Muscle layer of duodenum (tissue), 2 donors: ENCODE measurements at regions not wholly inside any gene's neighbourhood (a gene's known extent, or its start where the extent isn't known, plus 50 kb on each side); places are given as distances from the start of the nearest gene placed in this dataset.

Experiments used
- H3K27ac ChIP-seq: one replicate; pipeline ENCODE4 v1.7.0; 2013; ENCODE audit warnings: mild to moderate bottlenecking, low read length
- H3K27me3 ChIP-seq: one replicate; pipeline ENCODE4 v1.7.0; 2013; ENCODE audit warnings: low read depth, mild to moderate bottlenecking, control low read depth, low read length
- H3K36me3 ChIP-seq, 2 donors: one replicate each; pipeline ENCODE4 v1.7.0; 2013; ENCODE audit warnings: low read length in 2 of 2, control low read depth in 1 of 2, mild to moderate bottlenecking in 1 of 2; ENCODE audit not compliant: insufficient read depth in 2 of 2, control insufficient read depth in 1 of 2
- H3K4me1 ChIP-seq, 2 donors: one replicate each; pipeline ENCODE4 v1.7.0; 2013; ENCODE audit warnings: low read length in 2 of 2, mild to moderate bottlenecking in 2 of 2, control low read depth in 1 of 2, moderate library complexity in 1 of 2; ENCODE audit not compliant: insufficient read depth in 2 of 2, control insufficient read depth in 1 of 2
- H3K4me3 ChIP-seq, 2 donors: one replicate each; pipeline ENCODE4 v1.7.0; 2013; ENCODE audit warnings: low read length in 2 of 2, low read depth in 1 of 2, mild to moderate bottlenecking in 1 of 2
- H3K9me3 ChIP-seq, 2 donors: one replicate each; pipeline ENCODE4 v1.7.0; 2013; ENCODE audit warnings: low read length in 2 of 2, control low read depth in 1 of 2, mild to moderate bottlenecking in 1 of 2; ENCODE audit not compliant: control insufficient read depth in 1 of 2
- donor health status: healthy.

DNA sequence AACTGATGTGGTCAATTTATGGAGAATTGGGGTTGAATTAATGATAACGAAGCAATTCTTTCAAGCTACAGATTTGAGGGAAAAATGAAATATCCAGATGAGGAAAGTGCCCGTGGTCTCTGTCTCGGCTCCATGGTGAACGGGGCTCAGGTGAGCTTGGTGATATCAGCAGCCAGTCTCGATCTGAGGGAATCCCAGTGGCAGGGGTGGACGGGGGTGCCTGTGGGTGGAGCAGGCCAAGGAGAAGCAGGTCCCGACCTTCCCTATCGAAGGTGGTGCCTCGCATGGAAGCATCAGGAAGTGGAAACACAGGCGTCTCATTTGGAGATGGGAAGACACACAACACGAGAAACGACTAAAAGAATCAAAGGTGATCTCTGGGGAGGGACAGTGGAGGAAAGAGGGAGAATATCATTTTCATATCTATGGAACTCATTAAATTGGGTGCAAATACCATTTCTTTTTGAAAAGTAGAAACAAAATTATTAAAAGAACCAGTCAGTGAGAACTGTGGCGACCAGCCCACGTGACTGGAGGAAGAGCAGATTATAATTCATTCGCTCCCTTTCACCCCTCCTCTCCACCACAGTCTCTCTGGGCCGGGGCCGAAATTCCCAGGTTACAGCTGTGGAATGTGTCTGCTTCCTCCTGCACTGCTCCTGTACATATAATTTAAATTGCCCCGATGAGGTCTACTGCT lies 354.3 kb upstream of the SFSWAP start:
- Histone ChIP-seq H3K27ac (no peak overlapping the region), H3K4me1 (no peaks in the 10 kb centered on the region), H3K27me3 (no peaks in the 10 kb centered on the region), H3K4me3 (no peak overlapping the region), H3K36me3 (no peaks in the 10 kb centered on the region), H3K9me3 (no peaks in the 10 kb centered on the region)

DNA sequence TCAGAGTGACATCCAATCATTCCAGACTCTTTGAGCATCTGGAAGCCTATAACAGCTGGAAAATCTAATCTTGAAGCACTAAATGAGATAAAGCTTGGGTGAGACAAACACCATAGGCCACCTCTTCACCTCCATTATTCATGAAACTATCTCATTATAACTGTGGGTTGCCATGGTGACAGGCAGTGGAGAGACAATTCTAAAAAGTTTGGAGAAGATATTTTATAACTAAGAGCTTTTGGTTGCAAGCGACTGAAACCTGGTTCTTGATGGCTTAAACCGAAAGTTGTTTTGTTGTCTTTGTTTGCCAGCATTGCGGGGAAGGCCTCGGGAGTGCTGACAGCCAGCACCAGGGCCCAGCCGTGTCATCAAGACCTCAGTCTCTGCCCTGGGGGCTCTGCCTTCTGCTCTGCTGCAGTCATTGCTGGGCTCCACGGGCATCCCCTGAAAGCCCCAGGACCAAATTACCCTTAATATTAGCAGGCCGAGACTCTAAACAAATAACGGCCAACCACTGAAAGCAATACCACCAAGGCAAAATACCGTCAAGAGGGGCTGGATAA lies 353.6 kb upstream of the SFSWAP start:
- H3K4me3 ChIP-seq, result no peak overlapping the region
- H3K4me1 ChIP-seq, result no peaks in the 10 kb centered on the region
- H3K27me3 ChIP-seq, result no peaks in the 10 kb centered on the region
- no peaks in the 10 kb centered on the region for H3K36me3 ChIP-seq
- no peaks in the 10 kb centered on the region for H3K9me3 ChIP-seq
- H3K27ac ChIP-seq, result no peak overlapping the region

DNA sequence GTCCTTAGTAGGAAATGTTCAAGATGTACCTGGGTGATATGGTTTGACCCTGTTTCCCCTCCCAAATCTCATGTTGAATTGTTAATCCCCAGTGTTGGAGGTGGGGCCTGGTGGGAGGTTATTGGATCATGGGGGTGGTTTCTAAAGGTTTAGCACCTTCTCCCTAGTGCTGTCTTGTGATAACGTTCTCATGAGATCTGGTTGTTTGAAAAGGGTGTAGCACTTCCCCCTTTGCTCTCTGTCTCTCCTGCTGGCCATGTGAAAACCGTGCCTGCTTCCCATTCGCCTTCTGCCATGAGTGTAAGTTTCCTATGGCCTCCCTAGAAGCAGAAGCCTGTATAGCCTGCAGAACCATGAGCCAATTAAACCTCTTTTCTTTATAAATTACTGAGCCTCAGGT lies 353.0 kb upstream of the SFSWAP start:
- Histone ChIP-seq H3K27me3 (no peaks in the 10 kb centered on the region), H3K4me1 (no peaks in the 10 kb centered on the region), H3K36me3 (no peaks in the 10 kb centered on the region), H3K4me3 (no peak overlapping the region), H3K9me3 (no peaks in the 10 kb centered on the region), H3K27ac (no peak overlapping the region)

DNA sequence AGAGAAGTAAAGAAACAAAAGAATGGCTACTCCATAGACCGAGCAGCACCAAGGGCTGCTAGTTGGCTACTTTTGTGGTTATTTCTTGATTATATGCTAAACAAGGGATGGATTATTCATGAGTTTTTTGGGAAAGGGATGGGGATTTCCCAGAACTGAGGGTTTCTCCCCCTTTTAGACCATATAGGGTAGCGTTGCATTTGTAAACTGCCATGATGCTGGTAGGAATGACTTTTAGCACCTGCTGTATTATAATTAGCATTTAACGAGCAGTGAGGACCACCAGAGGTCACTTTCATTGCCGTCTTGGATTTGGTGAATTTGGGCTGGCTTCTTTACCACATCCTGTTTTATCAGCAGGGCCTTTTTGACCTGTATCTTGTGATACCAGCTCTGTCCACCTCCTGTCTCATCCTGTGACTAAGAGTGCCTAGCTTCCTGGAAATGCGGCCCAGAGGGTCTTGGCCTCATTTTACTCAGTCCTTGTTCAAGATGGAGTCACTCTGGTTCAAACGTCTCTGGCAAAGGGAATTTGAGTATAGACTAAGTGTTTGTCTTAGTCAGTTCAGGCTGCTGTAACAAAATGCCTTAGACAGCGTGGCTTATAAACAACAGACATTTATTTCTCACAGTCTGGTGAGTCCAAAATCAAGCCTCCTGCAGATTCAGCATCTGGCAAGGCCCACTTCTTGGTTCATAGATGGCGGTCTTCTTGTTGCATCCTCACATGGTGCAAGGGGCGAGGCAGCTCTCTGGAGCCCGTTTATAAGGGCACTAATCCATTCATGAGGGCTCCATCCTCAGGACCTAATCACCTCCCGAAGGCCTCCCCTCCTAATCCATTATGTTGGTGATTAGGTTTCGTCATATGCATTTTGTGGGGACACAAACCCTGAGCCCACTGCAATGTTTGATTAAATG lies 348.3 kb upstream of the SFSWAP start:
- no peaks in the 10 kb centered on the region for H3K9me3 ChIP-seq
- H3K27ac ChIP-seq, result no peak overlapping the region
- H3K27me3 ChIP-seq, result no peaks in the 10 kb centered on the region
- H3K36me3 ChIP-seq, result no peaks in the 10 kb centered on the region
- no peaks in the 10 kb centered on the region for H3K4me1 ChIP-seq
- H3K4me3 ChIP-seq, result no peak overlapping the region

DNA sequence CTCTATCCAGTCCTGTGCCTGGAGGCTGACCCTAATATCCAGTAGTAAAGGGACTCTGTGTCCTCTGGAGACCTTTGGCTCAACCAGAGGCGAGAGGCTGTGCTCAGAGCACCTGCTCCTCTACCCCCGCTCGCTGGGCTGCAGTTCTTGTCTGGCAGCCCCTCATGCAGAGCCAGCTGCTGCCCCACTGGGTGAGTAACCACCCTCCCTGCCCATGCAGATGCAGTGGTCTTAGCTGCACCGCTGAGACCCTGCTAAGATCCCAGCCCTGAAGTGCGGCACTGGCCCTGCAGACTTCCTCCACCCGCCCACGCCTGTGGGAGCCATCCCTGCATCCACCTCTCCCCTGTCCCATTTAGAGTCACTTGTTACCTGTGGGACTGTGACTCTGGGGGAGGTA lies 347.5 kb upstream of the SFSWAP start:
- Histone ChIP-seq H3K27me3 (no peaks in the 10 kb centered on the region), H3K36me3 (no peaks in the 10 kb centered on the region), H3K9me3 (no peaks in the 10 kb centered on the region), H3K4me3 (no peak overlapping the region), H3K4me1 (no peaks in the 10 kb centered on the region), H3K27ac (no peak overlapping the region)

DNA sequence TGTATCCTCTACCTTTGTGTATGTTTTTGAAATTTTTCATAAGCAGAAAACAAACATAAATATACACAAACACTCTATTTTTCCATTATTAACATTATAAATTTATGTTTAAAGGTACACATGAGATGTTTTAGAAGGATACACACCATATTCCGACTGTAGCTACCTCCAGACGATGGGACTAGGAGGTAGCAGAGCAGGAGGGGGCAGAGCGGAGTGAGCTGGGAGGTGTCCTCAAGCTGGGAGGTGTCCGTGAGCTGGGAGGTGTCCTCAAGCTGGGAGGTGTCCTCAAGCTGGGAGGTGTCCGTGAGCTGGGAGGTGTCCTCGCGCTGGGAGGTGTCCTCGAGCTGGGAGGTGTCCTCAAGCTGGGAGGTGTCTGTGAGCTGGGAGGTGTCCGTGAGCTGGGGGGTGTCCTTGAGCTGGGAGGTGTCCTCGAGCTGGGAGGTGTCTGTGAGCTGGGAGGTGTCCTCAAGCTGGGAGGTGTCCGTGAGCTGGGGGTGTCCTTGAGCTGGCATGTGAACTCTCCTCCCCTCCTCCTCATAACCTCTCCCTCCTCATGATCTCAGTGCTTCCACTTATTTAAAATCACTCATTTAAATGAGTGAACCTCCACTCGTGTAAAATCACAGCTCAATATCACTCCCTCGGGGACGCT lies 346.9 kb upstream of the SFSWAP start:
- no peaks in the 10 kb centered on the region for H3K4me1 ChIP-seq
- no peaks in the 10 kb centered on the region for H3K27me3 ChIP-seq
- no peaks in the 10 kb centered on the region for H3K9me3 ChIP-seq
- no peaks in the 10 kb centered on the region for H3K36me3 ChIP-seq
- no peak overlapping the region for H3K4me3 ChIP-seq
- H3K27ac ChIP-seq, result no peak overlapping the region

DNA sequence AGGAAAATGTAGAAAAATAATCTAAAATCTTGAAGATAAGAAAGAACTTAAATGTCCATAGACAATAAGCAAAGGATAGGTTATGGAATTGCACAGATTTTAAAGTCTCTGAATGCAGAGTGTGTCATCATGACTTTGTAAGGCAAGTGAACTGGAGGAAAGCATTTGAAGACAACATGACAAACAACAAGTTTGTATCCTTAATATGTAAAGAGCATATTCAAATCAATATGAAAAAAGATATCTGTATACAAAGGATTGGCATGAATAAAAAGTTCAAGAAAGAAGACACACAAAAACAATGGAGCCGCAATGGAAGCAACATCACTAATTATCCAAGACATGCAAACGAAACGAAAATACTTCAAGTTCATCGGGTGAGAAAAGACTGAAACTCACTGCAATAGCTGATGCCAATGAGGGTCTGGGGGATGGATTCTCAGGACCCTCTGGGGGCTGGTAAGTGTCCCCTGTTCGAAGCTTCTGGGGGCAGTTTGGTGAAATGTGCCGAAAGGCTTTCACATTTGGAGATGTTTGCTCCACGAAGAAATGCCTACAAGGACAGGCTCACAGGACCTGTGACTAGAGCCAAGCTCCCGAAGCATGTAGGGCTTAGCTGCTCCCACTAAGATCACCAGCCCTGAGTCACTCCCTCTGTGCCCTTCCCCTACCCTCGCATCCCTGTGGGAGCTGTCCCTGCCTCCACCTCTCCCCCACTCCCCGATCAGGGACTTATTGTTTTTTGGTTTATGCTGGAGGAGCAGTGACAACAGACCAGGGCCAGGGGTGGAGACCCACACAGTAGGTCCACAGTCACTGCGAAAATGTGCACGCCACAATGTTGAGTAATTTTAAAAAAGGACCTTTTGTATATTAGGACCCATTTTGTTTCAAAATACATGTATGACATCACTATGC lies 345.7 kb upstream of the SFSWAP start:
- Histone ChIP-seq H3K9me3 (no peaks in the 10 kb centered on the region), H3K27ac (no peak overlapping the region), H3K36me3 (no peaks in the 10 kb centered on the region), H3K27me3 (no peaks in the 10 kb centered on the region), H3K4me1 (no peaks in the 10 kb centered on the region), H3K4me3 (no peak overlapping the region)

DNA sequence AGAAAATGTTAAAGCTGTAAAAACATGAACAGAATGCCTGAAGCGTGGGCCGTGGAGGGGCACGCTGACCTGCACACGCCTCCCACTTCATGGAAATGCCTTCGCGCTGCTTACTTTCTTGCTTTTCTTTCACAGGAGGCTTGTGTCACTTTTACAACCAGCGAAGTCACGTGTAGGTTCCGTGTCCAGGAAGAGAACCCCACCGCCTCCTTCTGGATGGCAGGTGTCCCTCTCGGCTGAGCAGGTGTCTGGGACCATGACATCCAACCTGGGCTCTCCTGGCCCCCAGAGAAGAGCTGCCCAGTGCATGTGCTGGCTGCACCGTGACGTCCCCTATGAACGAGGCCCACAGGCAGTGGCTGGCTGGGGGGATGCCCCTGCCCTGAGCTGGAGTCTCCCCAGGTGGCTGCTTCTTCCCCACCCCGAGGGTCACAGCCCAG lies 345.0 kb upstream of the SFSWAP start:
- Histone ChIP-seq H3K27ac (no peak overlapping the region), H3K27me3 (no peaks in the 10 kb centered on the region), H3K36me3 (no peaks in the 10 kb centered on the region), H3K9me3 (no peaks in the 10 kb centered on the region), H3K4me1 (no peaks in the 10 kb centered on the region), H3K4me3 (no peak overlapping the region)

DNA sequence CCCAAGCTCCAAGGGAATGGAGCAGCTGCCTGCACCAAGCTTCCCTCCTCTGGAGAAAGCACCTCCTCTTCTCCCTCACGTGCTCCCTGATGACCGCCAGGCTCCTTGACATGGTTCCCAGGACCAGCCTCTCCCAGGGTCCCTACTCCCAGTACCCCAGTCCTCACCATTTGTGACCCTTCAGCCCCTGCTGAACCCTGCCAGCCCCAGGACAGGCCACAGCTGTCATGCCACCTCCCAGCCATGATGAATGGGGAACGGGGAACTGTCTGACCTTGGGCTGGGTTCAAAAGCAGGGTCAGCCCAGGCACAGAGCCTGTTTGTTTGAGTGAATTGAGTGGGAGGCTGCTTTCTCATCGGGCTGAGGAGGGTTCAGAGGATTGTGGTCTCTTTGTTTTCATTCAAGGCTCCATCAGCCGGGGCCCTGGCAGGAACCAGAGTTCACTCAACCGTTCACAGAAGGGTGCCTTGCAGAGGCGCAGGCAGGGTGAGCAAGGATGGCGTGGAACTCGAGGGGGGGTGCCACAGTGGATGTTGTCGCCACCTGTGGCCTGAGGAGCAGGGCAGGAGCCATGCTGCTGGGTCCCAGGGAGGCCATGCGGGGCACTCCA lies 344.5 kb upstream of the SFSWAP start:
- H3K4me3 ChIP-seq, result no peak overlapping the region

More for the DNA sequence above, 344.5 kb upstream of the SFSWAP start:
- Histone ChIP-seq H3K36me3 (no peaks in the 10 kb centered on the region), H3K27me3 (no peaks in the 10 kb centered on the region), H3K9me3 (no peaks in the 10 kb centered on the region), H3K4me1 (no peaks in the 10 kb centered on the region), H3K27ac (no peak overlapping the region)
